HFFc6 (cell line): ENCODE measurements at regions not wholly inside any gene's neighbourhood (a gene's known extent, or its start where the extent isn't known, plus 50 kb on each side); places are given as distances from the start of the nearest gene placed in this dataset.

Source experiments
- DNase-seq: peaks from one replicate; pipeline ENCODE4 v3.0.0-alpha.2; 2018
- H3K27ac Mint-ChIP-seq: 2 replicates; pipeline ENCODE4 v1.8.0; 2020; ENCODE audit warnings: mild to moderate bottlenecking, mixed read lengths
- H3K27me3 Mint-ChIP-seq: 2 replicates; pipeline ENCODE4 v1.8.0; 2021; ENCODE audit warnings: mild to moderate bottlenecking, moderate library complexity, mixed read lengths; ENCODE audit not compliant: insufficient read depth
- H3K36me3 Mint-ChIP-seq: 2 replicates; pipeline ENCODE4 v1.8.0; 2021; ENCODE audit warnings: low read depth, mixed read lengths
- H3K4me1 Mint-ChIP-seq: 2 replicates; pipeline ENCODE4 v1.8.0; 2020; ENCODE audit warnings: low read depth, mixed read lengths
- H3K4me3 Mint-ChIP-seq: 2 replicates; pipeline ENCODE4 v1.8.0; 2020; ENCODE audit warnings: mild to moderate bottlenecking, moderate library complexity, mixed read lengths
- H3K9me3 Mint-ChIP-seq: 2 replicates; pipeline ENCODE4 v1.8.0; 2020; ENCODE audit warnings: mild to moderate bottlenecking, mixed read lengths
- TF ChIP-seq, protein P1 (sequence below): fragments of 200-600 bp; sonication (generic); IDR thresholded peaks from 2 replicates; pipeline ENCODE4 v1.5.0; 2021; ENCODE audit warnings: antibody characterized with exemption, mild to moderate bottlenecking

DNA sequence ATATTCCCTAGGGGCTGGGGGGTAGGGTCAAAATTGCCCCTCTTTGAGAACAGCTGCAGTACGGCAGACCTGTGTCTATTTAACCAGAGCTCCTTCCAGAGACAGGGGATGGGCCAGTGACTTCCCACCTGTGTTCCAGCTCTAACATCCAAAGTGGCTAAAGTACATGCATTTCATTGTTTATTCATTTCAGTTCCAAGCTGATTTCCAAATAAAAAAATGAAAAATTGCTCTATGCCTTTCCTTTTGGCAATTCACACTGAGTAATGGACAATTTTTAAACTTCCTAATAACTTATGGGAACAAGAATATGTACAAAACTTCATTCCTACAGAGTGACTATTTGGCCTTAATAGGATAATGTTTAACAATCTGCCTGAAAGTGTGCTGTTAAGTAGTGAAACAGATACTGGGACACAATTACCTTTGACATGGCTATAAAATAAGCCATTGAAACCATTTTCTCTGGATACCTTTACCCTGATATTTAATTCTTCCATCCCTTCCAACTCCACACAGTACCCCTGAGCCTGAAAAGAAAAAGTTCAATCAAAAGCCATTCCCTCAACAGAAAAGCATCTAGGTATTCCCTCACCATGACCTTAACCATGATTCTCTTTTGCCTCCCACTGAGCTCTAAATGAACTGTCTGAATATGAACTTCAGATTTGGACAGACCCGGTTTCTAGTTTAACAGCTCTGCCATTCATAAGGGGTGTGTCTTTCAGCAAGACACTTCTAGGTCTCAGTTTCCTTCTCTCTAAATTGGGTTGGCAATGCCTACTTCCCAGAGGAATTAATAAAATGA is 73.1 kb downstream of the RDH14 start:
- DNase-seq: no peak
- no peaks in the 10 kb centered on the region for H3K36me3 Mint-ChIP-seq
- H3K4me1 Mint-ChIP-seq: no peaks in the 10 kb centered on the region
- no peak overlapping the region for H3K4me3 Mint-ChIP-seq
- H3K27ac Mint-ChIP-seq: no peak overlapping the region
- TF ChIP-seq, protein P1, sequence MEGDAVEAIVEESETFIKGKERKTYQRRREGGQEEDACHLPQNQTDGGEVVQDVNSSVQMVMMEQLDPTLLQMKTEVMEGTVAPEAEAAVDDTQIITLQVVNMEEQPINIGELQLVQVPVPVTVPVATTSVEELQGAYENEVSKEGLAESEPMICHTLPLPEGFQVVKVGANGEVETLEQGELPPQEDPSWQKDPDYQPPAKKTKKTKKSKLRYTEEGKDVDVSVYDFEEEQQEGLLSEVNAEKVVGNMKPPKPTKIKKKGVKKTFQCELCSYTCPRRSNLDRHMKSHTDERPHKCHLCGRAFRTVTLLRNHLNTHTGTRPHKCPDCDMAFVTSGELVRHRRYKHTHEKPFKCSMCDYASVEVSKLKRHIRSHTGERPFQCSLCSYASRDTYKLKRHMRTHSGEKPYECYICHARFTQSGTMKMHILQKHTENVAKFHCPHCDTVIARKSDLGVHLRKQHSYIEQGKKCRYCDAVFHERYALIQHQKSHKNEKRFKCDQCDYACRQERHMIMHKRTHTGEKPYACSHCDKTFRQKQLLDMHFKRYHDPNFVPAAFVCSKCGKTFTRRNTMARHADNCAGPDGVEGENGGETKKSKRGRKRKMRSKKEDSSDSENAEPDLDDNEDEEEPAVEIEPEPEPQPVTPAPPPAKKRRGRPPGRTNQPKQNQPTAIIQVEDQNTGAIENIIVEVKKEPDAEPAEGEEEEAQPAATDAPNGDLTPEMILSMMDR: no peak
- no peaks in the 10 kb centered on the region for H3K9me3 Mint-ChIP-seq
- peaks cover 10% of the 10 kb centered on the region for H3K27me3 Mint-ChIP-seq

DNA sequence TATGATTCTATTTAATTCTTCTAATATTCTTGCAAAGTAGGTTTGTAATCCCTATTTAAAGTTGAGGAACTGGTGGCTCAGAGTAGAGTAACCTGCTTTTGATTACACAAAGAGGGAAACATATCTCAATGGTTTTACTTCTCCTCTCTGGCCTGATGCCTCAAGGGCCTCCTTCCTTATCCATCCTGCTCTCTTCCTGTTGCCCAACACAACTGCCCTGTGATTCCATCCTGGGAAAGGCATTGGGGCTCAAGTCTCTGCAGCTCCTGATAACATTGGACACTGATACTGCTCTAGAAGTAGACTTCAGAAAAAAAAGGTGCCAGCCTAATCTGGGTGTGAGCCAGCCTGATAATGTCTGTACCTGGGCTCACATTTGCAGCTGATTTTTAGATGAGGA is 75.8 kb downstream of the RDH14 start:
- no peaks in the 10 kb centered on the region for H3K4me1 Mint-ChIP-seq
- peaks cover 15% of the 10 kb centered on the region for H3K27me3 Mint-ChIP-seq
- TF ChIP-seq, protein P1: no peak

DNA sequence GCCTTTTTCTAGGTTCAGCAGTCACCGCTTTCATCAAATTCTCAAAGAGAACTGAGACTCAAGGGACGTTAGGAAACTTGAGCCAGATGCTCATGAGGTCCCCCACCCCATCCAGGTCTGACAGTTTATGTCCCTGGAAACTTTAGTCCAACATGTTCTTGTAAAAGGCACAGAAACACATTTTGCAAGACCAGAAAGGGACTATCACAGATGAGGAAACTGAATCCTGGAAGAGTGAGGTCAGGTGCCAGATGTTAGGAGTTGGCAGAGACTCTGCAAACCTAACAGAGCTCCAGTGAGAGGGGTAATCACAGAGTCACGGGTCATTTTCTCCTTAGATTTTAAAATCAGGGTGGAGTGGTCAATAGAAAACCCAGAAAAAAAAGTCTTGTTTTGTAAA is 76.6 kb downstream of the RDH14 start:
- Mint-ChIP-seq H3K9me3 (no peaks in the 10 kb centered on the region), H3K4me1 (no peaks in the 10 kb centered on the region), H3K27me3 (peaks cover 18% of the 10 kb centered on the region), H3K4me3 (no peak overlapping the region), H3K27ac (no peak overlapping the region), H3K36me3 (no peaks in the 10 kb centered on the region)
- no peak for DNase-seq
- TF ChIP-seq, protein P1: no peak

More for the DNA sequence above, 75.8 kb downstream of the RDH14 start:
- H3K36me3 Mint-ChIP-seq: no peaks in the 10 kb centered on the region
- no peak for DNase-seq
- no peak overlapping the region for H3K27ac Mint-ChIP-seq
- H3K9me3 Mint-ChIP-seq: no peaks in the 10 kb centered on the region
- H3K4me3 Mint-ChIP-seq: no peak overlapping the region

DNA sequence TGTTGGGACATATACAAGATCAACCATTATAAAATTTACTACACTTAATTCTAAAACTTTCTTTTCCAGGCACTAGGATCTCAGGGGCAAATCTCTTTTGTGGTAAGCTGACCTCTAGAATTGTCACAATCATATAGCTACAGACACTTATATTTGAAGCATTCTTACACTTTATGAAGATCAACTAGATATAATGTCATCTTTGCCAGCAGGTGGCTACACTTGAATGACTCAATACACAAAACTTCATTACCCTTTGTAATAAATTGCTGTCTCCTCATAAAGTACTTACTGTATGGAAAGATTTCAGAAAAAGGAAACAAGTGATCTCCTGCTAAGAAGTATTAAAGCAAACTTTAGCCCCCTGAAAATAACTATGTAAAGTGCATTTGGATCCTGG is 77.8 kb downstream of the RDH14 start:
- no peaks in the 10 kb centered on the region for H3K9me3 Mint-ChIP-seq
- TF ChIP-seq, protein P1: peak; percentile 34; the same call in 1 of the 2 replicates
- H3K4me1 Mint-ChIP-seq: no peaks in the 10 kb centered on the region
- H3K36me3 Mint-ChIP-seq: no peaks in the 10 kb centered on the region
- H3K27me3 Mint-ChIP-seq: peaks cover 22% of the 10 kb centered on the region
- no peak overlapping the region for H3K27ac Mint-ChIP-seq
- H3K4me3 Mint-ChIP-seq: no peak overlapping the region
- no peak for DNase-seq

DNA sequence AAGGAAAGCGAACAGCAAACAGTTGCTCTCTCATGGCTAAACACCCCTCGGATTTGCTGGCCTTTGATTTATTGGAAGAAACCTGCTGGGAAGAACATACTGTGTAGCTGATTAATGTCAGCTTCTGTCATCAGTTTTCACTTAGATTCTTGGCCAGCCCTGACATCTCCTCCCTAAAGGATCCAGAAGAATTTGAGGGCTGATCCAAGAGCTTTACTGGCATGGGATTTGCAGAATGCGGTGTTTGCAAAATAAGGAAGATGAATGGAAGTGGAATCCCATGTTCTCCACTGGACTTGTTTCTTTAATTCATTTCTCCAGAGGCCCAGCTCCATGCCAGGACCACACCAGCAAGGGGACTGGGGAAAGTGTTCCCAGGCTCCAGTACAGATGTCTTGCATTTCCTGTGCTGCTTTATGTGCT is 80.5 kb downstream of the RDH14 start:
- Mint-ChIP-seq H3K36me3 (no peaks in the 10 kb centered on the region), H3K9me3 (no peaks in the 10 kb centered on the region), H3K27me3 (peaks cover 12% of the 10 kb centered on the region), H3K27ac (no peak overlapping the region), H3K4me1 (no peaks in the 10 kb centered on the region), H3K4me3 (no peak overlapping the region)
- no peak for DNase-seq
- TF ChIP-seq, protein P1: no peak
